Omental fat pad (tissue), 3 donors: ENCODE measurements at regions not wholly inside any gene's neighbourhood (a gene's known extent, or its start where the extent isn't known, plus 50 kb on each side); places are given as distances from the start of the nearest gene placed in this dataset.

Source experiments
- ATAC-seq: fragments of 150-250 bp; one replicate; pipeline ENCODE4 v1.9.1; 2016; ENCODE audit warnings: mild to moderate bottlenecking, moderate library complexity; ENCODE audit not compliant: low FRiP score
- DNase-seq: peaks from one replicate; pipeline ENCODE4 v3.0.0-alpha.2; 2019; ENCODE audit warnings: low spot score
- CTCF ChIP-seq, 3 donors: fragments of 450-650 bp; IDR thresholded peaks; one replicate each; pipeline ENCODE4 v1.5.1; 2016 to 2017; ENCODE audit warnings: antibody characterized with exemption in 3 of 3, mild to moderate bottlenecking in 3 of 3, moderate library complexity in 2 of 3

DNA sequence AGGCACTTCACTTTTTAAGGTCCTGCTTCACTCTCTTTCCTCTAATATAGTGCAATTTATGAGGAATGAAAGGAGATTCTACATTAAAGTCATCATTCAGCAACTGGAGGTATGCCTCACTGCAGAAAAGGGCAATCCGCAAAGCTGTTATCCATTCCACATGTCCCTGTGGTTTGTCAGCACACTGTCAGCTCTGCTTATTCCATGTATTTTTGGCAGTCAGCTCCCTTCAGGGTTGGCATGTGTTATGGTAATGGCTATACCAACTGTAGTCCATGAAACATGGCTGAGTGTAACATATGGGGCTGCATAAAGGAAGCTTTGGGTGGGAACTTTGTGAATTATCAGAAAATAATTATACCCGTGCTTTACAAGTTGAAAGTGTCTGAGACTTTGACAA is 154.1 kb downstream of the GALC start:
- DNase-seq (no peak), ATAC-seq (no peak)
- TF ChIP-seq CTCF (IDR thresholded peaks at IDR 0.05) = no peak

DNA sequence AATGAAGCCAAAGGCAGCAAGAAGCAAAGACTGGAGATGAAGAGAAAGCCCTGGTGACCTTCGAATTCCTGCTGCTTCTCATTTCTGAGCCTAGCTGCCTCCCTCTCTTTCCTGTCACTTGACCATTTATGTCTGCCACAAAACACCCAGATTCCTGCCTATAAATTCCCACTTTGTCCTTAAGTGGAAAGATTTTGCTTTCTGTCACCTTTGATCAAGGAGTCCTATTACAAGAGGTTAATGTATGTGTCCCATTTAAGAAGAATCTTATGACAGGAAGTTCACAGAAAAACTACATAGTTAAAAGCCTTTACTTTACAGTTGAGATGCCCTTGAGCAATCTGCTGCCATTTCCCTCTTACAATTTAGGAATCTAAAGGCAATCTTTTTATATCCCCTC is 155.7 kb downstream of the GALC start:
- DNase-seq = no peak
- no peak for ATAC-seq
- no peak for TF ChIP-seq CTCF (IDR thresholded peaks at IDR 0.05)

DNA sequence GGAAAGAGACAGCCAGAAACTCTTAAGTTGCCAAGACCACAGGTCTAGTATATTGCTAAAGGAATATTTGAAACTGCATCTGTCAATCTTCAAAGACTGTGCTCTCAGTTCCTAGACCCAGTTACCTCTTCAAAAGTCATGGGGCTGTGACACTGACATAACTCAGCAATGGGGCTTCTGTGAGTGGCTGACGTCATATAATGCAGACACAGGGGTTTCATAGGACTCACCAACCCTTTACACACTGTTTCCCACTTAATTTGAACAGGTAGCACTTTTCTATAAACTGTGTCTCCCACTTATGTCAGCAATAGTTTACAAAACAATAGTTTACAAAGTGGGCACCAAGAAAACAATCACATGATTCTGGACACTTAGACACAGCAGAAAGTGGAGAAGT is 158.4 kb downstream of the GALC start:
- DNase-seq (no peak), ATAC-seq (no peak)
- no peak for TF ChIP-seq CTCF (IDR thresholded peaks at IDR 0.05)

DNA sequence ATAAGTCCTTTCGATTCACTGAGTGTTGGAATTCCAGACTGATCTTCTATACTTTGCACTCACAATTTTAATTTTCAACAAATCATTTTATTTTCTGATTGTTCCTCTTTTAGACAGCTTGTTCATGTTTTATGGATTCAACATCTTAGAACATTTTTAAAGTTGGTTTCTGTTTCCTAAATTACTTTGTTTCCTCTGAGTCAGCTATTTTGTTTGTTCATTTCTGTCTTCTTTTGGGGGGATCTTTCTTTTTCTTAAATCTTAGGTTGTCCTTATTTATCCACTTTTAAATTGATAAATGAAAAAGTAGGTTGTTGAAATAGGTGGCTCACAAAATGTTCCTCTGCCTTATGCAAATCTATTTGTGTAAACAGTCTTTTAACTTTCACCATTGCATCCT is 160.0 kb downstream of the GALC start:
- no peak for ATAC-seq
- no peak for TF ChIP-seq CTCF (IDR thresholded peaks at IDR 0.05)

DNA sequence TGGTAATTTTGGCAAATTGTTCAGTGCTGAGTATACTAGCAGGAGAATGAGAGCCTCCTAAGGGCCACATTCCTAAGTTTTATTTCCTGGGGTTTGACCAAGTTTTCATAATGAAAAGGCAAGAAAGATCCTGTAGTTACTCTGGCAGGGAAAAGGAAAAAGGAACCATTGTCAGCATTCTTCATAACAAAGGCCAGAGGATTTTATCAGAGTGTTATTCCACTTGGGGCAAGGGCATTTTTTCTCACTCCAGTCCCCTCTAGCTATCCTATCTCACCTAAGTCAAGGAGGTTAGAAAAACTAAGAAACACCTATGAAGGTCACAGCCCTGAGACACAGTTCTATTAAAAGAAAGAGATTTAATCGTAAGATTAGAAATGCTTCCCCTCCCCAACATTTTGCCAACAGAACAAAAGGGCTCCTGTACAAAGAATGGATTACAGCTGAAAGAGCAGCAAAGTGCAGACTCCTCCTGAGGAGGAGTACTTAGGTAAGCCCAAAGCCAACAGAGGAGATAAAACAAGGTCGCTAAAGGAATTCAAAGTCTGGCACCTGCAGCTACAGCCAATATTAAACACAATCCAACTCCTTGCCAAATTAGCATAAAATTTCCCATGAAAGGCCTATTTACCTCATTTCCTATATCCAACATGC is 162.4 kb downstream of the GALC start:
- ATAC-seq (no peak), DNase-seq (no peak)
- no peak for TF ChIP-seq CTCF (IDR thresholded peaks at IDR 0.05)

More for the DNA sequence above, 160.0 kb downstream of the GALC start:
- no peak for DNase-seq

DNA sequence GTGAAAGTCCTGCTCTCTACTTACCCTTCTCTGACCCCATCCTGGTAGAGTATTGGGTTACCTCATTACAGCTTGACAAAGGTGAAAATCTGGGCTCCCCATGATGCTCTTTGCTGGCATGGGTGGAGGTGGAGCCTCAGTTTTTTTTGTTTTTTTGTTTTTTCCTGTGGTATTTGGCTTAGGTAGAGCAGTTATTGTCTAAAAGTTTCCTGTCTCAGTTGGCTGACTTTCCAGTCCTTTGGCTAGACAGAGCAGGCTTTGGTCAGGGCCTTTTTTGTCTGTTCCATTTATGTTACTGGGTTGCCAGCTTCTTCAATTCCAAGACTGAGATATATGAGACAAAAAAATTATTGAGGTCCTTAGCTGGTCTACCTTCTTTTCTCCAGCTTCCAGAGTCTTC is 163.4 kb downstream of the GALC start:
- ATAC-seq (no peak), DNase-seq (no peak)
- no peak for TF ChIP-seq CTCF (IDR thresholded peaks at IDR 0.05)

DNA sequence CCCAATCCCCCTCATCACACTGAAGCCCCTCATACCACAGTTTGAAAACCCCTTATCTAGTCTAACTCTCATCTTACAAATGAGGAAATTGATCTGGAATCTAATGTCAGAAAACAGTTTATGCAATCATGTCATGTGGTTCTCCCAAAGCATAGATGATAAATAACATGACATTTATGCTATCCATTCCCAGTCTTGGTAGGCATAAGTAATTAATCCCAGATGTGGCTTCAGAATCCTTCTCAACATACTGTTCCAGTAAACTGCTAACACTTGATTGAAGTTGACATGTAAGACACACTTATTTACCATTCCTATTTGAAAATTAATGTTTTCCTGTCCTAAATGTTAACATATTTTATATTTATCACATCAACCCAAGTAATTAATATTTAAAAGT is 168.7 kb downstream of the GALC start:
- ATAC-seq (no peak), DNase-seq (no peak)
- TF ChIP-seq CTCF (IDR thresholded peaks at IDR 0.05) = no peak
